HG03439 (cell line): ENCODE measurements at regions not wholly inside any gene's neighbourhood (a gene's known extent, or its start where the extent isn't known, plus 50 kb on each side); places are given as distances from the start of the nearest gene placed in this dataset.
"Not testable (repeated sequence)": the region's sequence is repeated elsewhere in the genome, so short reads cannot be mapped to it uniquely, and the experiment has no call there.

ENCODE experiments used
- ATAC-seq: cut with Tn5 transposase; IDR thresholded peaks from one replicate; pipeline ENCODE4 v1.9.1; 2021; ENCODE audit warnings: mild to moderate bottlenecking, moderate library complexity; ENCODE audit not compliant: unreplicated experiment

DNA sequence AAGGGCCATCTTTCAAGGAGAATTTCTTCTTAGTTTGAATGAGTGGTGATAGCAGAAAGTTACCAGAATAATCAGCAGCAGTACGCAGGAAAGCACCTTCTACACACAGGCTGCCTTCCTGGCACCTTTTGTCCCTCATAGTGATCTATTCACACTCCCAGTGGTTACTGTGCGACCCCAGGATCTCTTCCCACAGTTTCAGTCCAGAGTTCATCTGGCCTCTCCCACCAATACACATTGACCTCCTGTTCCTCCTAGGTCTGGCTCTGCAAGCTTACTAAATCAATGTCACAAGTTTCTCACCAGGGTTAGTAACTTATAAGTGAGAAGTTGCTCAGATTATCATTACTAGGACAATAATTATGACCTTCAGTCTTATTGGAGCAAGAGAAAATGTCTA lies 99.1 kb upstream of the PIK3R1 start:
- no peak for ATAC-seq

DNA sequence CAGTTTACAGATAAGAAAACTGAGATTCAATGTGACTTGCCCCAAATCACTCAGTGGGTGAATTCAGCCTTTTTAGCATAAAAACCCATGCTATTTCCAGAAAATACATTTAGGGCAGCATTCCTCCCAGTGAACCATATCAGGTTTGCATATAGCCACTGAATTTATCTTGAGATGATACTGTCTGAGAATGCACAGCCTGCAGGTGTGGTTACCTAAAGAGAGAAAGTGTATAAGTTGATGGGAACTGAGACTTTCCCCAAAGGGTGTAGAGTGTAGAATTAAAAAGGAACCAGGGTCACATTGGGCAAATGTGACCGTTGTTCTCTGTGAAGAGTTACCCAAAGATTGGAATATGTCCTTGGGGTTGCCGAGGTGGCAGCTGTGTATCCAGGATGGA lies 100.0 kb upstream of the PIK3R1 start:
- no peak for ATAC-seq

DNA sequence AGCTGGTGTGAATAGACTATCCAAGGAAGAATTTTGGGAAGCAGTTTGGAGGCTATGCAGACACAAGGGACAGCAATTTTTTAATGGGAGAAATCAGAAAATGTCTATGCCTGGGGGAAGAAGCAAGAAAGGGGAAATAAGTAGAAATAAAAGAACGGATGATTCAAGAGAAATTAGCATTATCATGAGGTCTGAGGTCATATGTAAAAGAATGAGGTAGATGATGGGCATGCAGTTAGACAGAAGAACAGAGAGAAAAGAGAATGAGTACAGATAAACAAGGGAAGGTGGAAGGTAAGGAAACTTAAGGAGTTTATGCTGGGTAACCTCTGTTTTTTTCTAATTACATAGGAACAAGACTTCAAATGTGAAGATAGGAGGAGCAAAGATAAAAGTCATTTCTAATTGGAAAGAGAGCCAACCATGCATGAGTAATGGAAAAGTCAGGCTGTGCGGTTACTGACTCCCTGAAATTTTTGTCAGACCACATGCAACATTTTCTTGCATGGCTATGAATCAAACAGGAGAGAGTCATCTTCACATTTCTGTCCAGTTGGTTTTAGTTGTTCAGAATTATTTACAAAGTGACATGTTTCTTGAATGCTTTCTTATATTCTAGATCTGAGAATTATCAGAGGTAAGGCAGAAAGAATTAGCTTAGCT lies 101.0 kb upstream of the PIK3R1 start:
- ATAC-seq: no peak

DNA sequence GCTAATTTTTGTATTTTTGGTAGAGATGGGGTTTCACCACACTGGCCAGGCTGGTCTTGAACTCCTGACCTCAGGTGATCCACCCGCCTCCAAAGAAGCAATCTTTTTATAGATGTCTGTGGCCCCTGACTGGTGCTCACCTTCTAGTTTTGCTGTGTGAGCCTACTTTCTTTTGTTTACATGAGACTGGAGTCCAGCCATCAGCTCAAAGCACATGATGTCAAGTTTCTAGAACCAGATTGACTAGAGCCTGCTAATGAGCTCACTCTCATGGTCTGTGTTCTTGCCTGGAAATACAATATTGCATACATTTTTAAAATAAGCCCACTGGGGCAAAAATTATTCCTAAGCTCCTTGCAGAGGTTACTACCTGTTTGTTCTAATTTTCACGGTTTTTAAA lies 102.9 kb upstream of the PIK3R1 start:
- ATAC-seq: no peak

DNA sequence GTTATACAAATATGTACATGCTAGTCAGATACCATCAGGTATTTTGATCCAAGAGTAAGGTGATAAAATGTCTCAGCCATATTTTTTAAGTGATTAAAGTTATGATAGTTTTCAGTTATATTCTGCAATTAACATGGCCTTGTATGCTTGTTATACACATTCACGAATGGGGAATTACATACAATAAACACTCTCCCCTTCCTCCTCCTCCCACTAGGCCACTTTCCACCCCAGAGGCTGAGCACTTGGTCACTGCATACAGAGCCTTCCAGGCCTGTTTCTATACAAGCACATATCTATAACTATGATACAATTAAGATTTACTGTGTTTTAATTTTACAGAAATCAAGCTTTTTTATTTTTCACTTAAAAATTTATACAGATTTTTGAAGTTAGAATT lies 104.7 kb upstream of the PIK3R1 start:
- ATAC-seq: no peak

DNA sequence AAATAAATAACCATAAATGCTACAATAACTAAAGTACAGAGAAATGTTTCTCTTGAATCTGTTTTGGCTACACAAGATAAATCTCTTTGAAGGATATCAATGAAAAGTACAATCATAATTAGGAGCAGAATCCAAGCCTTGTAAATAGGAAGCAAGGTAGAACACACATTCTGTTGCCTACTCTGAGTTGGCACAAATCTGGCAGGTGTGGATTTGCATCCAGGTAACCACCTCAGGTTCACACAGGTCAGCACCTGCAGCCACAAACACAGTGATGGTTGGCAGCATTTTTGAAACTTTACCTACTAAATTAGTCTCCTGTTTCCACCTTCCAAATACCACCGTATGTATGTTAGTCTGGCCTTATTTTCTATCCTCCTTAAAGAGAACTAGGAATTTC lies 105.3 kb upstream of the PIK3R1 start:
- ATAC-seq: no peak

DNA sequence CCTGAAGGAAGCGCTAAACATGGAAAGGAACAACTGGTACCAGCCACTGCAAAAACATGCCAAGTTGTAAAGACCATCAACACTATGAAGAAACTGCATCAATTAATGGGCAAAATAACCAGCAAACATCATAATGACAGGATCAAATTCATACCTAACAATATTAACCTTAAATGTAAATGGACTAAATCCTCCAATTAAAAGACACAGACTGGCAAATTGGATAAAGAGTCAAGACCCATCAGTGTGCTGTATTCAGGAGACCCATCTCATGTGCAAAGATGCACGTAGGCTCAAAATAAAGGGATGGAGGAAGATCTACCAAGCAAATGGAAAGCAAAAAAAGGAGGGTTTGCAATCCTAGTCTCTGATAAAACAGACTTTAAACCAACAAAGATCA lies 111.3 kb upstream of the PIK3R1 start:
- not testable (repeated sequence) for ATAC-seq

DNA sequence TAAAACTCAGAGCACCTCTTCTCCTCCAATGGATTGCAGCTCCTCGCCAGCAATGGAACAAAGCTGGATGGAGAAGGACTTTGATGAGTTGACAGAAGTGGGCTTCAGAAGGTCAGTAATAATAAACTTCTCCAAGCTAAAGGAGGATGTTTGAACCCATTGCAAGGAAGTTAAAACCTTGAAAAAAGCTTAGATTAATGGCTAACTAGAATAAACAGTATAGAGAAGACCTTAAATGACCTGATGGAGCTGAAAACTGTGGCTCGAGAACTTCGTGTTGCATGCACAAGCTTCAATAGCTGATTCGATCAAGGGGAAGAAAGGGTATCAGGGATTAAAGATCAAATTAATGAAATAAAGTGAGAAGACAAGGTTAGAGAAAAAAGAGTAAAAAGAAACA lies 112.3 kb upstream of the PIK3R1 start:
- ATAC-seq: not testable (repeated sequence)

DNA sequence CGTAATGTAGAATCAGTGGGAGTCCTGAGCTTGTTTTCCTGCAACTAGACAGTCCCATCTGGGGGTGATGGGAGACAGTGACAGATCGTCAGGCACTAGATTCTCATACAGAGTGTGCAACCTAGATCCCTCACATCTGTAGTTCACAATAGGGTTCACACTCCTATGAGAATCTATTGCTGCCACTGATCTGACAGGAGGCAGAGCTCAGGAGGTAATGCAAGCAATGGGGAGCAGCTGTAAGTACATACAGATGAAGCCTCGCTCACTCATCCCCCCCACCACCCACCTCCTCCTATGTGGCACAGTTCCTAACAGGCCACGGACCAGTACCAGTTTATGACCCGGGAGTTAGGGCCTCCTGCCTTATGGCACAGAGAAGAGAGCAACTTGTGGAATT lies 116.2 kb upstream of the PIK3R1 start:
- no peak for ATAC-seq

DNA sequence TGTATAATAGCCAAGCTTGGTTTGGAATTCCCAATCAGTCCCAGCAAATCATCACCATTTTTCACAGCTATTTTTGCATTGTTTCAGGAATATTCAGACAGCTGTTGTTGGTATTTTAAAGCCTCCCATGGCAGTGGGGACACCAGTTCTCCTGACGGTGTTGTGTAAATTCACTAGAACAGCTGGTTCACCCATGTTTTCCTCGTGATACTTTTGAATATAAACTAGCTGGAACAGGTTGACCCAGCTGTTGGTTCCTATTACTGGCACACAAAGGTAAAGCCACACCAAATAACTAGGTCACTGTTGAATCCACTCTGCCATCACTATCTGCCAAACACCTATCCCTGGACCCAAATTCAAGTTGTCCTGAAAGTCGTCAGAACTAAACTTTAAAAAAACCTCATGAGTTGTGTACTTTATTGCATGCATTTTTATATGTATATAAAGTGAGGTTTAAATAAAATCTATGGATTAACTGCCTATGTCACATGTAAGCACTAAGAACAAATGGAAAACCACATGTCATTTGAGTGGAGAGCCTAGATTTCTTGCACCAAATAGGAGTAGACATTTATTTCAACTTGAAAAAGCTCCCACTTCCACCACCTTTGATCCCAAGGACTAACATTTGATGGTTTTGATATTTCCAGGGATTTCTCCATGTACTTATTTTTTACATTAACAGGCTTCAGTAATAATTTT lies 121.9 kb upstream of the PIK3R1 start:
- no peak for ATAC-seq

DNA sequence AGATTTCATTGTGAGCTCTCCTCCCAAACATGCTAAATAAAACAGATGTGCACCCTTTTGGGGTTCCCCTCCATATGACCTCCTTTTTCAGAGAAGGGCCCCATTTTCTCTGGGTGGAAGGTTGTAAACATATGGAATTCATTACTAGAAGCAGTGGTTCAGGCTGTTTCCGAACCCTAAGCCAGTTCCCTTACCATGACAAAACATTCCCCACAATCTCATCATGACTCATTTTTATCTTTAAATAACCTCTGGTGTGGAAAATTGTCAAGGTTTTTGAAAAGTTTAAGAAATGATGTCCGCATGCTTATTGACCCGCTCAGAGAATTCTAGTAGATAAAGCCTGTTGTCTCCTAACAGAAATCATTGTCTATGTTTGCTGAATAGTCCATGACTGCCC lies 127.3 kb upstream of the PIK3R1 start:
- no peak for ATAC-seq

DNA sequence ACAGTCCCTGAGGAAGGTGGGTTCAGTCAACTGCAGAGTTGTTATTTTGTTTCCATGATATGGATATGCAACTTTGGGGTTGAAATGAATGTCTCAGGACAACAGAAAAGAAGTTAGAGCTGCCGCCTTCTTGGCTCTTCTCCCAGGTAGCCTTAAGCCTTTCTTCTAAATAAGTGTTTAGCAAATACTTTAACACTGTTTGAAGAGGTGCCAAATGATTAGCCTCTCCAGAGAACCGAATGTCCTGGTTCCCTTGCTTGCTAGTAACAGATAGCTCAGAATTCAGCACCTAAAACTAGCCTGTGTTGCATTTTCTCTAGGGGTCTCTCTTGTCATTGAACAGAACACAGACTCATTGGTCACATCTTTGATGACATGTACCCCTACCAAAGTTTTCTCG lies 127.7 kb upstream of the PIK3R1 start:
- no peak for ATAC-seq

DNA sequence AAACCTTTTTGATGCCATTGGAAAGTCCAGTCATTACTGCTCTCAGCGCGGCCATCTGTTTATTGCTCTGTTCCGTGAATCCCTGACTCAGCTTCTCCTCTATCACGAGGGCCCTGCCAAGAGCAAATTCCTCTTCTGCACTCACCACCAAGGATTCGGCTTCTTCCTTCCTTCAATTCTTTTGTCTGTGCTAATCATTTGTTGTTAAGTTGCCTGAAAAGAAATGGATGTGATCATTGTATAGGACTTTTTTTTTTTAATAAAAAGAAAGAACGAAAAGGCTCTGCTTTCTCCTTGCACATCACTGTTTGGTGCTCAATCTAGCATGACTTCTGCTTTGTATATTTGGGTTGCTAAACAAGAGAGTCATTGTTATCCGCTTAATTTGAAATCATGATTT lies 128.7 kb upstream of the PIK3R1 start:
- ATAC-seq: no peak

DNA sequence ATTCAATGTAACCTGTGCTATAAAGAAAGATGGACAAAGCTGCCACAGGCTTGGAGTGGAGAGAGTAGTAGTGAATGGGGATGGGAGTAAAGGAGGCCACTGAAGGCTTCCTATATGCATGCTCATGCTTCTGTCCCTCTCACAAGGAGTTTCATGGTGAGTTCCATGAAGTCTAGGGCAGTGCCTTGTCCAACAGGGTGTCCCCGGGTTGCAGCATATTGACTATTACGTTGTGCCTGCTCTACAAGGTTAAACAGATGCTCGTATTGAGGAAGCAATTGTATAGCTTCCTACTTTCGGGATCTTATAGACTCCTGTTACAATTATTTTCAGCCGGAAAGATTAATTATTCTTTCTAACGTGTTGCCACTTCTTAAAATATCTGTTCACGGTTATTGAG lies 129.1 kb upstream of the PIK3R1 start:
- ATAC-seq: no peak

DNA sequence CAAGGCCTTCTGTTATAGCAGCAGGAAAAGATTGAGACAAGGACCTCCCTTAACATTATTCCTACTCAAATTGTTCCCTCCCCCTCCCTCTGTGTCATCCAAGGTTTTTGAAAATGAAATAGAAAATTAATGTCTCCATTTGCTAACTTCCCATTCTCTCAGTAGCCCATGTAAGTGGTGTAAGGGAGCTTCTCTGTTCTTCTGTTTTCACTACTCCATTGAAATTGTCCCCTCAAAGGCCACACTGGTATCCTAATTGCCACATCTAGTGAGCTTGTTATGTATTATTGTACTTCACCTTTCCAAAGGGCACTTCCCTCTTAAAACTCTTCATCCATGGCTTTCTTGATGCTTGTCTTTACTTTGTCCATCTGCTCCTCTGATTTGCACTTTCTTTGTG lies 131.2 kb upstream of the PIK3R1 start:
- no peak for ATAC-seq

DNA sequence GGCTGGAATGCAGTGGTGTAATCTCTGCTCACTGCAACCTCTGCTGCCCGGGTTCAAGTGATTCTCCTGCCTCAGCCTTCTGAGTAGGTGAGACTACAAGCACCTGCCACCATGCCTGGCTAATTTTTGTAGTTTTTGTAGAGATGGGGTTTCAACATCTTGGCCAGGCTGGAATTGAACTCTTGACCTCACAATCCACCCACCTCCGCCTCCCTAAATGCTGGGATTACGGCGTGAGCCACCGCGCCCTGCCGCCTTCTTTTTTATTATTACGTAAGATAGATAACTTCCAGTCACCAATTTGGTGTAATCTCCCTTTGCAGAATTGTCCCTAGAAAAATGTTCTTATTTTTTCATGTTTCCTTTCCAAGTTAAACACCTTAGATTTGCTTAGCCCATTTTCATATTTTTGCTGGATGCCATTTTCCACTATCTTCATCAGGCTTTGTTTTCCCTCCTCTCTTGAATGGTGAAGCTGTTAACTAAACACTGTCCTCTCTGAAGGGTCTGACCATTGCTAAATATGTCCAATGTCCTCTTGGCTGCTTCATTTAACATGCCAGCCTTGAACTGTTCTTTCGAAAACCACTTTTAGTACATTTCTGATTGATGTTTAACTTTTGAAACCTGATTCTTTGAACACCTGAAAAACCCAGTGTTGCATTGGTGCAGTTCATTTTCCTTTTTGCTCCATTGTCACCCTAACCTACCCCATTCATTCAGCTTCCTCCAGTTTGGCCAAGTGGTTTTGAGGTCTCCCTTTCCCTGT lies 135.1 kb upstream of the PIK3R1 start:
- no peak for ATAC-seq

DNA sequence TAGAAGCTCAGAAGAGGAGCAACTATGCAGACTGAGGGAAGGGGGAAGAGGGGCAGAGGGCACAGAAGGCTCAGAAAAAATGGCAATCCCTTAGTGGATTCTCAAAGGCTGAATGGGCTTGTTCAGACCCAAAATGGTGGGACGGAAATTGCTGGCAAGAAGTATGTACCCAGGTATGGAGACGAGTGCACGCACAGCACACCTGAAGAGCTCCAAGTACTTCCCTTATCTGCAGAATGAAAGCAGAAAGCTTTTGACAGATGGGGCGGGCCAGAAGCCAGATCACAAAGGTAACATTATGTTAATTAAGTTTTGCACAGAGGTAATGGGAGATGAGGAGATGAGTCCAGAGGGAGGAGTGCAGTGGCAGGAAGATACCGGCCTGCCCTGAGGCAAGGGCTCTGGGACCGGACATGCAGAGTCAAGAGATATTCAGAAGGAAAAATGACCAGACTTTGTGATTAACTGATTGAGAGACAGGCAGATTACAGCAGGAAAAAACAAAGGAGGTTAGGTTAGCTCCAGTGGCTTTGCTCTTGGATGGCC lies 138.1 kb upstream of the PIK3R1 start:
- ATAC-seq: no peak

DNA sequence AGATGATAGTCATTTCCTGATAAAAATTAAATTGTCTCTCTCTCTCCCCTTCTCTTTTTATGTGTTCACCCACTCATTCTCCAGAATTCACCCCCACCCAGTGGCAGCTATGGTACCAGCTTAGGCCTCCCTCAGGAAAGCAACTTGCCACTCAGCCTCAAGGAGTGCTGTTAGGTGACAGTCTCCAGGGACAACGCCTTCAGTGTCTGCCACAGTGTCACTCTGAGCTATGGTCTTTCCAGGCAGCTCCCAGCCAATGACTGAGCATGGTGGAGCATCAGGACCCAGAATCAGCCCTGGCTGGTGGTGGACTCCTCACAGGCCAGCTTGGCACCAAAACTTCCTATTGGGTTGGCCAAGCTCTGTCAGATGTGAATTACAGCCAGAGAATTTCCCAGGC lies 140.9 kb upstream of the PIK3R1 start:
- ATAC-seq: no peak

DNA sequence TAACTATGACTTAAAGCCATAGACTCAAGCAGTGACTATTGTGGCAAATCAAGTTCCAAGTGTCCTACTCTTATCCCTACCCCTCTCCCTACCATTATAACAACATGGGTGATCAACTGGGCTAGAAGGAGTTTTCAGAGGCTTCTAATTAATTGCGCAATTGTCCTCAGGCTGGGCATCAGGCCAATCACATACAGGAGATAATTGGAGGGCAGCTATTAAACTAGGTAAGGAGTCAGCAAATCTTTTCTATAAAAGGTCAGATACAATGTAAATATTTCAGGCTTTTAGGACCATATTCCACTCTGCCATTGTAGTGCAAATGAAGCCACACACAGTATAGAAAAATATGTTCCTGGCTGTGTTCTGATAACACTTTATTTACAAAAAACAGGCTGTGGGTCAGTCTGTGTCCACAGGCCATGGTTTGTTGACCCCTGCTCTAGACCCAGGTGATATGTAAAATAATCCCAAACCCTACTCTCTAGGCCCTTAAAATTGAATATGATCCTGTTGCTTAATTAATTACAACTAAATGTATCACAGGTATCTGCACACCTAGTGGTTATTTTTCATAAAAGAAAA lies 141.4 kb upstream of the PIK3R1 start:
- ATAC-seq: no peak

DNA sequence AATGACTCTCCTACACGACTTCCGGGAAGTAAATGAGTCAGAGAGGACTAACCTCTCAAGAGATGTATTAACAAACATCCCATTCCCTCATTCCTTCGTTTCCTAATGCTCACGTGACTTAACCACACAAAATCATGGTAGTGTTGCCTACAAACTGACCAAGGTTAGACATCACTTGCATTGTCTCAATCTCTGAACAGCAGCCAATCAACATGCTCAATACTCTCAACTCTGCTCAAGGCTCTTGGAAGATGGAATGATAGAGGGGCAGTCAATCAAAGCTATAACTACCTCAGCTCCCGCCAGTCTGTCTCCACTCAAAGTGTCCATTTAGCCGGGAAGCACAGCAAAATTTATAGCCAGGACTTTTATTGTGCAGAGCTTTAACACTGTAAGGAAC lies 143.8 kb upstream of the PIK3R1 start:
- no peak for ATAC-seq

DNA sequence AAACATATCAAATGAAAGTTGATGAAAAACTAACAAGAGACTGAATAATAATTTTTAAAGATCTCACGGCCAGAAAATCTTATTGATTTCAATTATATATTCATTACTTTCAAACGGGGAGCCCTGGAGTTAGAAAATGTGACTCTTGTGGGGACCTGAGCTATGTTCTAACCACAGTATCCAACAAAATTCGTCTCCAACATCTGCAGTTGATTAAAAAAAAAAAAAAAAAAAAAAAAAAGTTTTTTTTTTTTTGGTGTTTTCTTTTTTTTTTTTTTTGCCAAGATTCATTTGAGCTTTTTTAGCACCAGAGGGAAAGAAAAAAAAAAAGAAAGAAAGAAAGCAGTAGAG lies 144.3 kb upstream of the PIK3R1 start:
- no peak for ATAC-seq
